HepG2 (cell line): ENCODE measurements at regions not wholly inside any gene's neighbourhood (a gene's known extent, or its start where the extent isn't known, plus 50 kb on each side); places are given as distances from the start of the nearest gene placed in this dataset.

Experiments used
- CAMTA2 ChIP-seq: sonication (generic); formaldehyde crosslinking; IDR thresholded peaks from 2 replicates; pipeline ENCODE4 v1.4.0; 2020; ENCODE audit warnings: mild to moderate bottlenecking, missing genetic modification reagents, borderline replicate concordance
- CCDC6 ChIP-seq: sonication (generic); formaldehyde crosslinking; IDR thresholded peaks from 2 replicates; pipeline ENCODE4 v1.8.1; 2022; ENCODE audit warnings: mild to moderate bottlenecking, missing genetic modification reagents, moderate library complexity
- DNMT1 ChIP-seq: sonication (generic); formaldehyde crosslinking; IDR thresholded peaks from 2 replicates; pipeline ENCODE4 v1.5.1; 2020; ENCODE audit warnings: mild to moderate bottlenecking, missing genetic modification reagents
- EEA1 ChIP-seq: sonication (generic); formaldehyde crosslinking; IDR thresholded peaks from 2 replicates; pipeline ENCODE4 v1.5.1; 2020; ENCODE audit warnings: mild to moderate bottlenecking, missing genetic modification reagents, borderline replicate concordance
- KMT2A ChIP-seq: sonication (generic); formaldehyde crosslinking; IDR thresholded peaks from 2 replicates; pipeline ENCODE4 v1.4.0; 2020; ENCODE audit warnings: missing genetic modification reagents
- NFYC ChIP-seq: IDR thresholded peaks from 2 replicates; pipeline ENCODE4 v1.6.1; 2016; ENCODE audit warnings: missing genetic modification reagents, missing compliant biosample characterization
- ZNF326 ChIP-seq: sonication (generic); formaldehyde crosslinking; IDR thresholded peaks from 2 replicates; pipeline ENCODE4 v1.4.0; 2020; ENCODE audit warnings: missing genetic modification reagents, borderline replicate concordance
- ZNF703 ChIP-seq: sonication (generic); formaldehyde crosslinking; IDR thresholded peaks from 2 replicates; pipeline ENCODE4 v1.5.1; 2020; ENCODE audit warnings: missing genetic modification reagents, mild to moderate bottlenecking, moderate library complexity, borderline replicate concordance
- TF ChIP-seq, protein P1 (sequence below): sonication (generic); formaldehyde crosslinking; IDR thresholded peaks from 2 replicates; pipeline ENCODE4 v1.4.0; 2020; ENCODE audit warnings: missing genetic modification reagents, borderline replicate concordance
- TF ChIP-seq, protein P2 (sequence below): sonication (generic); formaldehyde crosslinking; IDR thresholded peaks from 2 replicates; pipeline ENCODE4 v1.4.0; 2020; ENCODE audit warnings: missing genetic modification reagents
- TF ChIP-seq, protein P3 (sequence below): sonication (generic); formaldehyde crosslinking; IDR thresholded peaks from 2 replicates; pipeline ENCODE4 v1.8.0; 2022; ENCODE audit warnings: mild to moderate bottlenecking, missing genetic modification reagents, borderline replicate concordance
- TF ChIP-seq, protein P4 (sequence below): sonication (generic); formaldehyde crosslinking; IDR thresholded peaks from 2 replicates; pipeline ENCODE4 v1.8.0; 2022; ENCODE audit warnings: mild to moderate bottlenecking, missing genetic modification reagents, moderate library complexity

DNA sequence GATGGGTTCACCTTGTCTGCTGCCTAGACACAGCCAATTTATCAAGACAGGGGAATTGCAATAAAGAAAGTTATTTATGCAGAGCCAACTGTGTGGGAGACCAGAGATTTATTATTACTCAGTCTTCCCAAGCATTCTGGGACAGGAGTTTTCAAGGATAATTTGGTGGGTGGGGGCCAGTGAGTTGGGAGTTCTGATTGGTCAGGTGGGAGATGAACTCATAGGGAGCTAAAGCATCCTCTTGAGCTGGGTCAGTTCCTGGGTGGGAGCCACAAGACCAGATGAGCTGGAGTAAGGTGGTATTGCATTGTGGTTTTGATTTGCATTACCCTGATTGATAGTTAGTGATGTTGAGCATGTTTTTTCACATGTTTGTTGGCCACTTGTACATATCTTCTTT lies 86.1 kb downstream of the PRKAB2 start (continued):
- TF ChIP-seq, protein P1, sequence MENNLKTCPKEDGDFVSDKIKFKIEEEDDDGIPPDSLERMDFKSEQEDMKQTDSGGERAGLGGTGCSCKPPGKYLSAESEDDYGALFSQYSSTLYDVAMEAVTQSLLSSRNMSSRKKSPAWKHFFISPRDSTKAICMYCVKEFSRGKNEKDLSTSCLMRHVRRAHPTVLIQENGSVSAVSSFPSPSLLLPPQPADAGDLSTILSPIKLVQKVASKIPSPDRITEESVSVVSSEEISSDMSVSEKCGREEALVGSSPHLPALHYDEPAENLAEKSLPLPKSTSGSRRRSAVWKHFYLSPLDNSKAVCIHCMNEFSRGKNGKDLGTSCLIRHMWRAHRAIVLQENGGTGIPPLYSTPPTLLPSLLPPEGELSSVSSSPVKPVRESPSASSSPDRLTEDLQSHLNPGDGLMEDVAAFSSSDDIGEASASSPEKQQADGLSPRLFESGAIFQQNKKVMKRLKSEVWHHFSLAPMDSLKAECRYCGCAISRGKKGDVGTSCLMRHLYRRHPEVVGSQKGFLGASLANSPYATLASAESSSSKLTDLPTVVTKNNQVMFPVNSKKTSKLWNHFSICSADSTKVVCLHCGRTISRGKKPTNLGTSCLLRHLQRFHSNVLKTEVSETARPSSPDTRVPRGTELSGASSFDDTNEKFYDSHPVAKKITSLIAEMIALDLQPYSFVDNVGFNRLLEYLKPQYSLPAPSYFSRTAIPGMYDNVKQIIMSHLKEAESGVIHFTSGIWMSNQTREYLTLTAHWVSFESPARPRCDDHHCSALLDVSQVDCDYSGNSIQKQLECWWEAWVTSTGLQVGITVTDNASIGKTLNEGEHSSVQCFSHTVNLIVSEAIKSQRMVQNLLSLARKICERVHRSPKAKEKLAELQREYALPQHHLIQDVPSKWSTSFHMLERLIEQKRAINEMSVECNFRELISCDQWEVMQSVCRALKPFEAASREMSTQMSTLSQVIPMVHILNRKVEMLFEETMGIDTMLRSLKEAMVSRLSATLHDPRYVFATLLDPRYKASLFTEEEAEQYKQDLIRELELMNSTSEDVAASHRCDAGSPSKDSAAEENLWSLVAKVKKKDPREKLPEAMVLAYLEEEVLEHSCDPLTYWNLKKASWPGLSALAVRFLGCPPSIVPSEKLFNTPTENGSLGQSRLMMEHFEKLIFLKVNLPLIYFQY = no peak
- TF ChIP-seq, protein P2, sequence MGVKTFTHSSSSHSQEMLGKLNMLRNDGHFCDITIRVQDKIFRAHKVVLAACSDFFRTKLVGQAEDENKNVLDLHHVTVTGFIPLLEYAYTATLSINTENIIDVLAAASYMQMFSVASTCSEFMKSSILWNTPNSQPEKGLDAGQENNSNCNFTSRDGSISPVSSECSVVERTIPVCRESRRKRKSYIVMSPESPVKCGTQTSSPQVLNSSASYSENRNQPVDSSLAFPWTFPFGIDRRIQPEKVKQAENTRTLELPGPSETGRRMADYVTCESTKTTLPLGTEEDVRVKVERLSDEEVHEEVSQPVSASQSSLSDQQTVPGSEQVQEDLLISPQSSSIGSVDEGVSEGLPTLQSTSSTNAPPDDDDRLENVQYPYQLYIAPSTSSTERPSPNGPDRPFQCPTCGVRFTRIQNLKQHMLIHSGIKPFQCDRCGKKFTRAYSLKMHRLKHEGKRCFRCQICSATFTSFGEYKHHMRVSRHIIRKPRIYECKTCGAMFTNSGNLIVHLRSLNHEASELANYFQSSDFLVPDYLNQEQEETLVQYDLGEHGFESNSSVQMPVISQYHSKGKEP (CRISPR knock-in tag) = no peak
- TF ChIP-seq CCDC6 (no peak), ZNF326 (CRISPR knock-in tag) (no peak), NFYC (CRISPR knock-in tag) (no peak), EEA1 (CRISPR knock-in tag) (no peak), CAMTA2 (CRISPR knock-in tag) (no peak), KMT2A (CRISPR knock-in tag) (no peak), ZNF703 (CRISPR knock-in tag) (no peak), DNMT1 (CRISPR knock-in tag) (no peak)
- TF ChIP-seq, protein P3, sequence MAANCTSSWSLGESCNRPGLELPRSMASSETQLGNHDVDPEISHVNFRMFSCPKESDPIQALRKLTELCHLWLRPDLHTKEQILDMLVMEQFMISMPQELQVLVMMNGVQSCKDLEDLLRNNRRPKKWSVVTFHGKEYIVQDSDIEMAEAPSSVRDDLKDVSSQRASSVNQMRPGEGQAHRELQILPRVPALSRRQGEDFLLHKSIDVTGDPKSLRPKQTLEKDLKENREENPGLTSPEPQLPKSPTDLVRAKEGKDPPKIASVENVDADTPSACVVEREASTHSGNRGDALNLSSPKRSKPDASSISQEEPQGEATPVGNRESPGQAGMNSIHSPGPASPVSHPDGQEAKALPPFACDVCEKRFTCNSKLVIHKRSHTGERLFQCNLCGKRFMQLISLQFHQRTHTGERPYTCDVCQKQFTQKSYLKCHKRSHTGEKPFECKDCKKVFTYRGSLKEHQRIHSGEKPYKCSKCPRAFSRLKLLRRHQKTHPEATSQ (CRISPR knock-in tag) = no peak
- TF ChIP-seq, protein P4, sequence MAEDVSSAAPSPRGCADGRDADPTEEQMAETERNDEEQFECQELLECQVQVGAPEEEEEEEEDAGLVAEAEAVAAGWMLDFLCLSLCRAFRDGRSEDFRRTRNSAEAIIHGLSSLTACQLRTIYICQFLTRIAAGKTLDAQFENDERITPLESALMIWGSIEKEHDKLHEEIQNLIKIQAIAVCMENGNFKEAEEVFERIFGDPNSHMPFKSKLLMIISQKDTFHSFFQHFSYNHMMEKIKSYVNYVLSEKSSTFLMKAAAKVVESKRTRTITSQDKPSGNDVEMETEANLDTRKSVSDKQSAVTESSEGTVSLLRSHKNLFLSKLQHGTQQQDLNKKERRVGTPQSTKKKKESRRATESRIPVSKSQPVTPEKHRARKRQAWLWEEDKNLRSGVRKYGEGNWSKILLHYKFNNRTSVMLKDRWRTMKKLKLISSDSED (CRISPR knock-in tag) = no peak
